ENCODE measurements at regions not wholly inside any gene's neighbourhood (a gene's known extent, or its start where the extent isn't known, plus 50 kb on each side); places are given as distances from the start of the nearest gene placed in this dataset.
"Not testable (repeated sequence)": the region's sequence is repeated elsewhere in the genome, so short reads cannot be mapped to it uniquely, and the experiment has no call there.

DNA sequence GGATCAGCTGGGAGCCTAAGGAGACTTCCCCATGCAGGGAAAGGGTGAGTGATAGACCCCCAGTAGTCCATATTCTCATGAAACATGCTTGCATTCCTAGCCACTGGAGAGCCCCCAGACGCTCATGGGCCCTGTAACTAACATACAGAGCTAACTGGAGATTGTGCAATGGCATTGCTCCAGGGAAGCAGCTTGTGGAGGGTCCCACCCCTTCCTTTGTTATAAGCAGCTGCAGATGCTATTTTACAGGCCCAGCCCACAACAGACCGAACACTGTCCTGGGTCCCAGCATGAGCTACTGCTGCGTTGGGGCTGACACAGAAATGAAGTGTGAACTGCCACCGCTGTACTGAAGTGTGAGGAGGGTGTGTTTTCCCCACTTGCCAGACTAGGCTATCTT is 1465.7 kb upstream of the DIAPH2 start:
- DNase-seq = no peak
- intact Hi-C loops (cut with DNase I) = no loop called here

- no peak for DNase-seq
- intact Hi-C loops (cut with DNase I) = no loop called here
Observed at GRCh38 chrX:95248386-95248785, 1436.3 kb upstream of the DIAPH2 start.

GRCh38 chrX:95290455-95290854 is 1394.2 kb upstream of the DIAPH2 start:
- intact Hi-C loops (cut with DNase I) = no loop called here
- DNase-seq = no peak

DNA sequence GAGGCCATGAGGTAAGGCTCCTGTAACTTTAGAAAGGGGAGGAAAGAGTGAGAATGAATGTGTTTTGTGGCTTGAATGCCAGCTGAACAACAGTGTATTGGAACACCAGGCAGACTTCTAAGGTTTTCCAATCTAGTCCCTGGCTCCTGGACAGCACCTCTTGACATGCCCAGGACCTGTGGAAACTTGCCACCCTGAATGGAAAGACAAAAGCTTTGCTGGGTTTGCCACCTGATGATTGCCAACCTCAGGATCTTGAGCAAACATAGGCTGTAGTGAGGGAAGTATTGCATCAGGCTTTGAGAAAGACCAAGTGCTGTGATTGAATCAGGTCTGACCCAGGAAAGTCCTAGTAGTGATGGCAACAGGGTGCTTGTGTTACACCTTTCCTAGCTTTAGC is 1393.1 kb upstream of the DIAPH2 start:
- no peak for DNase-seq
- intact Hi-C loops (cut with DNase I) = no loop called here

- intact Hi-C loops (cut with DNase I) = no loop called here
- peak in 1 of 42 donors; percentile 1 for DNase-seq
Observed at GRCh38 chrX:95318882-95319281, 1365.8 kb upstream of the DIAPH2 start.

- intact Hi-C loops (cut with DNase I) = no loop called here
- DNase-seq = no peak
Observed at GRCh38 chrX:95325185-95325584, 1359.5 kb upstream of the DIAPH2 start.

DNA sequence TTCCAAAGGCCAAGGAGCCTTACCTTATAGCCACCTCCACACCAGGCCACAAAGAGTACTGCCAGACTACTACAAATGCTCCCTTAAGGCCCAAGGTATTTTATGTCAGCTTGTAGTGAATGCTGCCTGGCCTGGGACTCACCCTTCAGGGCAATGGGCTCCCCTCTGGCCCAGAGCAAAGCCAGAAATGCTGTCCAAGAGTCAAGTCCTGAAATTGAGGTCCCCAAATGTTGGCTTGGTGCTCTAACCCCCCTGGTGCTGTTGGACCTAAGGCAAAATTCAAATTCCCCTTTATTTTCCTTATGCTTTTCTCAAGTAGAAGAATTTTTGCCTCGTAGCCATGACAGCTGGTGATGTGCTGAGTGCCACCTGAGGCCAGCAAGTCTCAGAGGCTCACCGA is 1354.3 kb upstream of the DIAPH2 start:
- intact Hi-C loops (cut with DNase I) = no loop called here
- DNase-seq = no peak

DNA sequence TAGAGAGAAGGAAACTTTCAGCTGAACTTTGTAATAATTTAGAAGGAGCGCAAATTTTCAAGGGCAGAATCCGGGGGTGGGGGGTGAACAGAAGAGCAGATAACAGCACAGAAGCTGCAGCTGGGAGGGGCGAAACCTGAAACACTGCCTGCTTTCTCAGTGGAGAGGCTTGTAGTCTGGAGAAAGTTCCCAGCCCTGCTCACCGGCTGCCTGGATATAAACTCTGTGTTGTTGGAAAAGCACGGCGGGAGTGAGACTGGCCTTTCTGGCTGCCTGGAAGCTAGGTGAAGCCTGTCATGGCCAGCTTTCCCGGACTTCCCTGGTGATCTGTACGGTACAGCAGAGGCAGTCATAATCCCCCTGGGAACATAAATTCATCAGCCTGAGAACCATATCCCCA is 1352.1 kb upstream of the DIAPH2 start:
- intact Hi-C loops (cut with DNase I) = no loop called here
- DNase-seq = no peak

DNA sequence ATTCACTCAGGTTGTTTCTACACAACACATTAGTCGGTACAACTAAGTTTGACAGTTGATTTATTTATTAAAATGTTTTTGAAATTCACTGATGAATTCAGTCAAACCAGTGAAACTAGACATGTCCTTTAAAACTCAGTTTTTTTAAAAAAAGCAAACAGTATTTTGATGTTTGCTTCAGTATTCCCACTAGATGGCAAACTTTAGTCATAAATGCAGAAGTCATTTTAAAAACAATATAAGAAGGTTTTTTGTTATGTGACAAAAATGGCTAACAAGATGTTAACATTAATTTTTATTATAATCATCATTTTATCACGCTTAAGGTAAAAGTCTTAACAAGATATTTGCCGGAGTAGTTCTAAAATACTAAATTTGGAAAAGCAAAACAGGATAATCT is 1337.8 kb upstream of the DIAPH2 start:
- intact Hi-C loops (cut with DNase I) = no loop called here
- DNase-seq = no peak

- DNase-seq = no peak
- intact Hi-C loops (cut with DNase I) = no loop called here
Observed at GRCh38 chrX:95350774-95351488, 1333.7 kb upstream of the DIAPH2 start.

- DNase-seq = no peak
- intact Hi-C loops (cut with DNase I) = no loop called here
Observed at GRCh38 chrX:95367286-95367685, 1317.4 kb upstream of the DIAPH2 start.

- DNase-seq = no peak
- intact Hi-C loops (cut with DNase I) = no loop called here
Observed at GRCh38 chrX:95382799-95383198, 1301.8 kb upstream of the DIAPH2 start.

- intact Hi-C loops (cut with DNase I) = no loop called here
- no peak for DNase-seq
Observed at GRCh38 chrX:95383778-95384177, 1300.9 kb upstream of the DIAPH2 start.

DNA sequence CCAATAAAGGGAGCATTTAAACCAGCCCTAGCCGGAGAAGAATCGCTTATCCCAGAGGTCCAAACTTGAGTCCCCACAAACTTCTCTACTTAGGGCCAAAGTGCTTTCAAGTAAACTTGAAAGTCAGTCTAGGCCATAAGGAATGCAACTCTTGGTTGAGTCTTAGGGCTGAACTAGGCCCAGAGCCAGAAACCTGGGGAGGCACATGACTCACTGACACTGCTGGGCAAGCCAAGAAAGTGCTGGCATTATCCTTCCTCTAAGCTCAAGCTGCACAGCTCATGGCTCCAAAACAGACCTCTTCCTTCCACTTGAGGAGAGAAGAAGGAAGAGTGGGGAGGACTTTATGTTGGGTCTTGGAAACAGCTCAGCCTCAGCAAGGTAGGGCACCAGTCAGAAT is 1257.3 kb upstream of the DIAPH2 start:
- intact Hi-C loops (cut with DNase I) = no loop called here
- DNase-seq = no peak

- intact Hi-C loops (cut with DNase I) = no loop called here
- no peak for DNase-seq
Observed at GRCh38 chrX:95435198-95435597, 1249.4 kb upstream of the DIAPH2 start.

DNA sequence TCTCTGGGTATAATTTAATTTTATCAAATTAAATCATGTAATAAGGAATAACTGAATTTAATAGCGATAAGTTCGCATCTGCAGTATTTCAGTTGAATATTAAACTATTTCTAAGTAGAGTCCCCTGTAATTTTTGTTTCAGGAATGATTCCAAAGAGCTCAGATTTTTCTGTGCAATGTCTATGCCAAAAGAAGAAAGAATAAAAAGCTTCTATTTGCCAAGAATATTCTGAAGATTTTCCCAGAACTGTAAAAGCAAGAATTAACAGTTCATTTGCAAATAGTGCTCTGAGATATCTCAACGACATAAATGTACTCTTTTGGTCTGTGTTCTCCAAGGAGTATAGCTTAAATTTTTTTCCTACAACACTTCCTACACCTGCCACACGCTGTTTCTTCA is 1242.8 kb upstream of the DIAPH2 start:
- intact Hi-C loops (cut with DNase I) = no loop called here
- no peak for DNase-seq

DNA sequence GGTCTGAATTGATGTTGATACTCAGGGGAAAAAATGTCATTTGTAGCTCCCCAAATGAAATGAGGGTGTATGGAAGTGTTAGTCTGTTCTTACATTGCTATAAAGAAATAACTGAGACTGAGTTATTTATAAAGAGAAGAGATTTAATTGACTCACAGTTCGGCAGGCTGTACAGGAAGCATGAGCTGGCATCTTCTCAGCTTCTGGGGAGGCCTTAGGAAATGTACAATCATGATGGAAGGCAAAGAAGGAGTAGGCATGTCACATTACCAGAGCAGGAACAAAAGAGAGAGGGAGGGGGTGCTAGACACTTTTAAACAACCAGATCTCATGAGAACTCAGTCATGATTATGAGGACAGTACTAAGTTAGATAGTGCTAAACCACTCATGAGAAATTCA is 1199.9 kb upstream of the DIAPH2 start:
- DNase-seq = no peak
- intact Hi-C loops (cut with DNase I) = no loop called here

DNA sequence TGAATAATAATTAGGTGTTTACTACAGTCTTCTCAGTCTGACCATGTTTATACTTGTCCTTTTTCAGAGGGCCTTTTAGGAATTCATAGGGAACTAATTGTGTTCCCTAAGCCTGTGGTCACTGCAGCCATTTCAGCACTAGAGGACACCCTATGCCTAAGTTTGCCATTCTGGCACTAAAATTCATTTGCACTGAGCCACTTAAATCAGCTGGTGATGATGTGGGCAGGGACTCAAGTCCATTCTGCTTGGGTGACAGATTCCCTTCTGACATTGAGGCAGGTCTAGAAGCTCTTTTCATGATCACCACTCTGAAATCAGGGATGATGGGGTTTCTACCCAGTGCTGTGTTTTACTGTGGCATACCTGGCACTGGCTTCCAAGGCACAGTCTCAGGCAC is 1178.9 kb upstream of the DIAPH2 start:
- DNase-seq = no peak
- intact Hi-C loops (cut with DNase I) = no loop called here

DNA sequence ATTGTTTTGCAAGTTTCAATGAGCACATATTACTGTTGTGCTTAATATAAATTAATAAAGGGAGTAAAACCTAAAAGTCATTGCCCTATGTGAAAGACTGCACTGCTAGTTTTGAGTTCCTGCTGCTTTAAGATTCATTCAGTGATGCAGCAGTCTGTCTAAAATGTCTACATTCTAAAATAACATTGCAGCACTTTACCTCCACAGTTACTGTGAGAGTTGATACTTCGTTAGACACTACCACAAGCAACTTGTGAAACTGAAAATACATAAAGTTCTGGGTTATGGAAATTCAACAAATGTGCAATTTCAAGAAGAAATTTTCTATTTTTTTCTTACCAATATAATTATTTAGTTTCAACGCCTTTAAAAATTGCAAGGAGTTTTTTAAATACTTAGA is 1175.2 kb upstream of the DIAPH2 start:
- intact Hi-C loops (cut with DNase I) = no loop called here
- no peak for DNase-seq

DNA sequence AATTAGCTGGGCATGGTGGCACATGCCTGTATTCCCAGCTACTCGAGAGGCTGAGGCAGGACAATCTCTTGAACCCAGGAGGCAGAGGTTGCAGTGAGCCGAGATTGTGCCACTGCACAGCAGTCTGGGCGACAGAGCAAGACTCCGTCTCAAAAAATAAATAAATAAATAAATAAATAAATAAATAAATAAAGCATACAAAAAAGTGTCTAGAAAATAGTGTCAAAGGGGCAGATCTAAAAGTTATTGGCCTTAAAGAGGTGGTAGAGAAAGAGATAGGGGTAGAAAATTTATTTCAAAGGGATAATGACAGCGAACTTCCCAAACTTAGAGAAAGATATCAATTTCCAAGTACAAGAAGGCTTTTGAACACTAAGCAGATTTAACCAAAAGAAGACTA is 1160.6 kb upstream of the DIAPH2 start:
- intact Hi-C loops (cut with DNase I); DNase-seq: not testable (repeated sequence)

- no peak for DNase-seq
Observed at GRCh38 chrX:95536111-95536510, 1148.5 kb upstream of the DIAPH2 start.

DNA sequence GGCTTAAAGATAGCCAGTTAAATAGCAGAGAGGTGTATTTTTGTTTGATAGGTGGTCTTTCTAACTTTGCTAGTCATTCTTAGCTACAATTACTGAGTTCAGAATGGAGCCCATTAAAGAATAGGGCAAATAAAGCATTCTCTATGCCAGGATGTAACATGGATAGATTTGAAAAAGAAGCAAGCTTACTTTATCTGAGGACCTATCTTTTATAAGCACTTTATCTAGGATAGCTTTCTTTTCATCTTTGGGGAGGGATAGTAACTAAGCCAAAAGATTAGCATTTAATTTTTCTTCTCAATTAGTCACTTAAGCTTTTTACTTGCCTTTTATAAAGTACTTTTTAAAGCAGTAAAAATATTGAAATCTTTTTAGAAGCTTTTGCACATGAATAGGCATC is 1148.0 kb upstream of the DIAPH2 start:
- intact Hi-C loops (cut with DNase I) = no loop called here
- DNase-seq = no peak

More at GRCh38 chrX:95536111-95536510, 1148.5 kb upstream of the DIAPH2 start:
- intact Hi-C loops (cut with DNase I) = no loop called here

Measured in head of caudate nucleus (tissue), 42 donors.